ENCODE measurements at regions not wholly inside any gene's neighbourhood (a gene's known extent, or its start where the extent isn't known, plus 50 kb on each side); places are given as distances from the start of the nearest gene placed in this dataset.
A peak's percentile ranks its signal among the peaks of the same experiment; 100 is the strongest.

- no peaks in the 10 kb centered on the region for H3K27me3 ChIP-seq (replicated peaks in 1 of 7)
- peak overlapping the region; percentile 0 to 70 (median 52) for H3K27ac ChIP-seq
- peaks cover 8 to 46% (median 43%) of the 10 kb centered on the region in 8 donors for H3K9me3 ChIP-seq
- TF ChIP-seq POLR2A (IDR thresholded peaks at IDR 0.05) (no peak), POLR2AphosphoS5 (IDR thresholded peaks at IDR 0.05) (peak in 2 of 3 donors; percentile 22 to 35)
- TF ChIP-seq, protein P1, sequence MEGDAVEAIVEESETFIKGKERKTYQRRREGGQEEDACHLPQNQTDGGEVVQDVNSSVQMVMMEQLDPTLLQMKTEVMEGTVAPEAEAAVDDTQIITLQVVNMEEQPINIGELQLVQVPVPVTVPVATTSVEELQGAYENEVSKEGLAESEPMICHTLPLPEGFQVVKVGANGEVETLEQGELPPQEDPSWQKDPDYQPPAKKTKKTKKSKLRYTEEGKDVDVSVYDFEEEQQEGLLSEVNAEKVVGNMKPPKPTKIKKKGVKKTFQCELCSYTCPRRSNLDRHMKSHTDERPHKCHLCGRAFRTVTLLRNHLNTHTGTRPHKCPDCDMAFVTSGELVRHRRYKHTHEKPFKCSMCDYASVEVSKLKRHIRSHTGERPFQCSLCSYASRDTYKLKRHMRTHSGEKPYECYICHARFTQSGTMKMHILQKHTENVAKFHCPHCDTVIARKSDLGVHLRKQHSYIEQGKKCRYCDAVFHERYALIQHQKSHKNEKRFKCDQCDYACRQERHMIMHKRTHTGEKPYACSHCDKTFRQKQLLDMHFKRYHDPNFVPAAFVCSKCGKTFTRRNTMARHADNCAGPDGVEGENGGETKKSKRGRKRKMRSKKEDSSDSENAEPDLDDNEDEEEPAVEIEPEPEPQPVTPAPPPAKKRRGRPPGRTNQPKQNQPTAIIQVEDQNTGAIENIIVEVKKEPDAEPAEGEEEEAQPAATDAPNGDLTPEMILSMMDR (IDR thresholded peaks at IDR 0.05 in 8 of 11, conservative IDR thresholded peaks at IDR 0.05 in 3 of 11): no peak
- H3K4me1 ChIP-seq: peaks cover 0 to 26% (median 9%) of the 10 kb centered on the region in 6 donors
- WGBS, 5 donors: 71 to 80% (median 79%) methylated on average over 7 of the region's 7 CpGs
- intact Hi-C loops (cut with DNase I; ENCODE audit: low total_unique reads): no loop called here
- no peak overlapping the region for H3K4me3 ChIP-seq
- peaks cover 0 to 10% (median 0%) of the 10 kb centered on the region in 6 donors for H3K36me3 ChIP-seq
- DNase-seq: no peak
Observed at GRCh38 chr15:75140080-75140879, 61.4 kb upstream of the C15orf39 start.

DNA sequence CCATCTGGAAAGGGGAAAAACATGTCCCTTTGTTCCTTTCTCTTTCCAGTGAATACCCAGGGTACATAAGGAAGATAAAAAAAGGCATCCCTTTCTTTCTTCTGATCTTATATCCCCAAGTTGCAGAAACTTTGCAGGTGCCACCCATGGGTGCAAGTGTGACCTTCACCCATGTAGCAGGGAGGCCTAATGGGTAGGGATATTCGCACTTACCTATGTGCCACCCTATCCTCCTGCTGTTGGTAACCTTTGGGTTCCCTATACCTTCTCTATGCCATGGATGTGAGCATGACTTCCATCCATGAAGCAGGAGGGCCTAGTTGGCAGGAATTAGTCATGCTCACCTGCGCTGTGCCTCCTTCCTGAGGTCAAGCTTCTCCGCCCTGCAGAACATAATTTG is 59.2 kb upstream of the C15orf39 start:
- DNase-seq: no peak
- WGBS, 5 donors: 94 to 100% (median 97%) methylated on average over 3 of the region's 3 CpGs
- peaks cover 8 to 62% (median 55%) of the 10 kb centered on the region in 8 donors for H3K9me3 ChIP-seq
- TF ChIP-seq POLR2AphosphoS5 (IDR thresholded peaks at IDR 0.05): no peak
- no peak for TF ChIP-seq POLR2A (IDR thresholded peaks at IDR 0.05)
- TF ChIP-seq, protein P1 (IDR thresholded peaks at IDR 0.05 in 8 of 11, conservative IDR thresholded peaks at IDR 0.05 in 3 of 11): no peak
- H3K27me3 ChIP-seq (replicated peaks in 1 of 7): no peaks in the 10 kb centered on the region
- peaks cover 0 to 10% (median 0%) of the 10 kb centered on the region in 6 donors for H3K36me3 ChIP-seq
- peaks cover 0 to 17% (median 6%) of the 10 kb centered on the region in 6 donors for H3K4me1 ChIP-seq
- intact Hi-C loops (cut with DNase I; ENCODE audit: low total_unique reads): no loop called here
- H3K4me3 ChIP-seq: no peak overlapping the region
- H3K27ac ChIP-seq: no peak overlapping the region

- H3K27me3 ChIP-seq (replicated peaks in 1 of 7): no peaks in the 10 kb centered on the region
- peaks cover 0 to 13% (median 6%) of the 10 kb centered on the region in 6 donors for H3K4me1 ChIP-seq
- peaks cover 0 to 10% (median 0%) of the 10 kb centered on the region in 6 donors for H3K36me3 ChIP-seq
- intact Hi-C loops (cut with DNase I; ENCODE audit: low total_unique reads): no loop called here
- H3K9me3 ChIP-seq: peaks cover 8 to 75% (median 63%) of the 10 kb centered on the region in 8 donors
- WGBS, 5 donors: 91 to 97% (median 93%) methylated on average over 4 to 5 of the region's 5 CpGs
- TF ChIP-seq, protein P1 (IDR thresholded peaks at IDR 0.05 in 8 of 11, conservative IDR thresholded peaks at IDR 0.05 in 3 of 11): no peak
- TF ChIP-seq POLR2AphosphoS5 (IDR thresholded peaks at IDR 0.05) (no peak), POLR2A (IDR thresholded peaks at IDR 0.05) (no peak)
- no peak overlapping the region for H3K4me3 ChIP-seq
- DNase-seq: no peak
- H3K27ac ChIP-seq: no peak overlapping the region
Observed at GRCh38 chr15:75143738-75144334, 57.8 kb upstream of the C15orf39 start.

All from spleen (tissue), 11 donors.